DOHH2 (cell line): ENCODE measurements at regions not wholly inside any gene's neighbourhood (a gene's known extent, or its start where the extent isn't known, plus 50 kb on each side); places are given as distances from the start of the nearest gene placed in this dataset.

Experiments used
- CTCF ChIP-seq: fragments of 200-600 bp; sonication (generic); IDR thresholded peaks from one replicate; pipeline ENCODE4 v1.5.1; 2014; ENCODE audit warnings: antibody characterized with exemption, mild to moderate bottlenecking, low read depth, low read length; ENCODE audit not compliant: poor library complexity, severe bottlenecking
- EZH2phosphoT487 ChIP-seq: fragments of 200-600 bp; sonication (generic); IDR thresholded peaks from 2 replicates; pipeline ENCODE4 v1.6.1; 2017; ENCODE audit warnings: borderline replicate concordance, mild to moderate bottlenecking, antibody characterized with exemption, low read length, moderate library complexity, mixed read lengths

DNA sequence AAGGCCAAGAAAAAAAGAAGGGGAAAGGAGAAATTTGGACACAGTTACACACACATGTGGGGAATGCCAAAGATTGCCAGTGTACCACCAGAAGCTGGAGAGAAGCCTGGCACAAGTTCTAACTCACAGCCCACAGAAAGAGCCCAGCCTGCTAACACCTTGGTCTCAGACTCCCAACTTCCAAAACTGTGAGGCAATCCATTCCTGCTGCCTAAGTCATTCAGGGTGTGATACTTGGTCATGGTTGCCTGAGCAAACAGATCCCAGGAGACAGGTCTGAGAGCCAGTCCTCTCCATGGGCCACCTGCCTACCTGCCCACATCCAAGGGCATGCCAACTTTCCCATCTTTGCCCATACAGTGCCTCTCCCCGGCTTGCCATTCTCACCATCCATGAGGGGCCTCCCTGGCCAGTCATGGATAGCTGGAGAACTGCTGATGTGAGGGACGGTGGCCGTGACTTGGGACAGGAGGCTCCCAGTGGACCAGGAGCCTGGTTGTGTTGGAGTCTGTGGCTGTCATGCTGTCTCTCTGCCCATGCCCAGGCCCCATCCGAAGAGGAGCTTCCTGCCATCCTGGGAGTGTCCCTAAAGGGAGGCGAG, 198.0 kb upstream of the RTL1 start:
- no peak for TF ChIP-seq CTCF
- TF ChIP-seq EZH2phosphoT487: no peak
